Cardiac muscle cell (in vitro differentiated cells and primary cell): ENCODE measurements at regions not wholly inside any gene's neighbourhood (a gene's known extent, or its start where the extent isn't known, plus 50 kb on each side); places are given as distances from the start of the nearest gene placed in this dataset.

Source experiments
- DNase-seq, 2 donors: peaks; one replicate each; pipeline versions ENCODE4 v3.0.0 to v3.0.0-alpha.2; 2010 to 2017; ENCODE audit warnings: low read depth in 1 of 2, low spot score in 1 of 2
- H3K27ac ChIP-seq: fragments of 200-600 bp; sonication (generic); 2 replicates; pipeline ENCODE4 v1.5.1; 2016
- H3K27me3 ChIP-seq: fragments of 200-600 bp; sonication (generic); 2 replicates; pipeline ENCODE4 v1.6.0; 2016; ENCODE audit warnings: control low read depth
- H3K36me3 ChIP-seq: fragments of 200-600 bp; sonication (generic); 2 replicates; pipeline ENCODE4 v1.5.1; 2016; ENCODE audit warnings: control low read depth
- H3K4me1 ChIP-seq: fragments of 200-600 bp; sonication (generic); 2 replicates; pipeline ENCODE4 v1.8.1; 2017; ENCODE audit warnings: low read depth, mild to moderate bottlenecking, mixed run types
- H3K4me3 ChIP-seq: fragments of 200-600 bp; sonication (generic); 2 replicates; pipeline ENCODE4 v1.5.1; 2016; ENCODE audit warnings: mild to moderate bottlenecking
- H3K9me3 ChIP-seq: fragments of 200-600 bp; sonication (generic); 2 replicates; pipeline ENCODE4 v1.5.1; 2017; ENCODE audit warnings: low read depth, mild to moderate bottlenecking, control low read depth
- CTCF ChIP-seq: IDR thresholded peaks from 2 replicates; pipeline ENCODE4 v1.5.1; 2012; ENCODE audit warnings: low read depth, mild to moderate bottlenecking, low read length

- Histone ChIP-seq H3K36me3 (no peaks in the 10 kb centered on the region), H3K4me3 (no peak overlapping the region), H3K27me3 (no peaks in the 10 kb centered on the region), H3K27ac (no peak overlapping the region), H3K9me3 (no peaks in the 10 kb centered on the region), H3K4me1 (peaks cover 5% of the 10 kb centered on the region)
- DNase-seq, result no peak
- no peak for TF ChIP-seq CTCF
Observed at GRCh38 chr7:440059-440749, 79.4 kb downstream of the PDGFA start.

DNA sequence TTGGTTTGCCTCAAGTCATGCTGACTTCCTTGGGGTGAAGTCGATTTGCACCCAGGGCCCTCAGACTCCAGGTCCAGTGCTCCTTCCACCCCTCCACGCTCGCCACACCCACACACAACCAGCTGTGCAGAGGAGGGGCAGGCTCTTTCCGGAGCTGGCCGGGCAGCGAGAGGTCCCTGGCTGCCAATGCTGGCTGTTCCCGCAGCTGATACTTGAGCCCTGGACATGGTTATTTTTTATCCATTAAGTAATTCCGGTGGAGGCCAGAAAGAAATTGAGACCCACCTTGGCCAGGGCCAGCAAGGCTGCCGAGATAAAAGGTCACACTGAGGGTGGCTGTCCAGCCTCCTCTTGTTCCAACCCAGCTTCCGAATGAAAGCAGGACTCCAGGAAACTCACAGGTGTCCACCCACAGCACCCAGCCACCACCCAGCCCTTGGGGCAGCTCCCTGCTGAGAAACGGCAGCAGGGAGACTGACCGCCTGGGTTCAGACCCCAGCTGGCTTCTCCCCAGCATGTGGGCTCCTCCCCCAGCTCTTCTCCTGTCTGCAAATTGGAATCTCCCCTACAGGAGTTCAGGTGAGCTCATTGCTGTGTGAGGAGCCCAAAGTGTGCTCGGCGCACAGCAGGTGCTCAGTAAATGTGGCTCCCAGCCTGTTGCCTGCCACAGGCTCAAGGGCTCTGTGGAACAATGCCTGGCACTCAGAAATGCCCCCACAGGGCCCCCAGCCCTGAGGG, 77.8 kb downstream of the PDGFA start:
- no peak overlapping the region for H3K4me3 ChIP-seq
- no peak for TF ChIP-seq CTCF
- no peak overlapping the region for H3K27ac ChIP-seq
- no peak for DNase-seq
- H3K9me3 ChIP-seq, result no peaks in the 10 kb centered on the region
- no peaks in the 10 kb centered on the region for H3K27me3 ChIP-seq
- peaks cover 5% of the 10 kb centered on the region for H3K4me1 ChIP-seq
- H3K36me3 ChIP-seq, result no peaks in the 10 kb centered on the region

GRCh38 chr7:442457-442856, 77.2 kb downstream of the PDGFA start:
- no peaks in the 10 kb centered on the region for H3K27me3 ChIP-seq
- no peaks in the 10 kb centered on the region for H3K36me3 ChIP-seq
- no peak overlapping the region for H3K4me3 ChIP-seq
- no peak for DNase-seq
- no peak overlapping the region for H3K27ac ChIP-seq
- H3K9me3 ChIP-seq, result no peaks in the 10 kb centered on the region
- H3K4me1 ChIP-seq, result peaks cover 4% of the 10 kb centered on the region
- TF ChIP-seq CTCF, result no peak

- no peaks in the 10 kb centered on the region for H3K4me1 ChIP-seq
- TF ChIP-seq CTCF, result no peak
- no peaks in the 10 kb centered on the region for H3K36me3 ChIP-seq
- no peaks in the 10 kb centered on the region for H3K27me3 ChIP-seq
- no peak overlapping the region for H3K4me3 ChIP-seq
- no peak for DNase-seq
- no peak overlapping the region for H3K27ac ChIP-seq
- no peaks in the 10 kb centered on the region for H3K9me3 ChIP-seq
Observed at GRCh38 chr7:443279-443833, 76.3 kb downstream of the PDGFA start.

DNA sequence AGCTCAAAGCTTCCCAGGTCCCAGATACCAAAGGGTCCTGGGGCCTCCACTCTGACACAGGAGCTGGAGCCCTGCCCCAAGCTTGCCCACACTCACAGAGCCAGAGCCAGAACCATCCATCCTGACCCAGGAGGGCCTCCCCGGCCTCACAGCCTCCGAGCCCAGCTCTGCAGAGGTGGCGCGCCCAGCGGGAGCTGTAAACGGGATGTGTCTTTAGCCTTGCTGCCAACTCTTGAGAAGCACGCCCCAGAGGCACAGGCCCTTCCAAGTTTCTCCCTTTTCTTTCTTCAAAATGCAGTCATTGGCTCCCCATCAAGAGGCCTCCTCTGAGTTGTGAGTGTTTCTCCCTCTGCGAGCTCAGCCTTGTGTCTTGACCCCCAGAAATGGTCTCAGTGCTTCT, 75.0 kb downstream of the PDGFA start:
- Histone ChIP-seq H3K4me3 (no peak overlapping the region), H3K27me3 (peaks cover 3% of the 10 kb centered on the region), H3K36me3 (no peaks in the 10 kb centered on the region), H3K4me1 (no peaks in the 10 kb centered on the region), H3K27ac (no peak overlapping the region), H3K9me3 (no peaks in the 10 kb centered on the region)
- TF ChIP-seq CTCF, result no peak
- peak in 1 of 2 donors; percentile 36 for DNase-seq
